ENCODE measurements at regions not wholly inside any gene's neighbourhood (a gene's known extent, or its start where the extent isn't known, plus 50 kb on each side); places are given as distances from the start of the nearest gene placed in this dataset.

DNA sequence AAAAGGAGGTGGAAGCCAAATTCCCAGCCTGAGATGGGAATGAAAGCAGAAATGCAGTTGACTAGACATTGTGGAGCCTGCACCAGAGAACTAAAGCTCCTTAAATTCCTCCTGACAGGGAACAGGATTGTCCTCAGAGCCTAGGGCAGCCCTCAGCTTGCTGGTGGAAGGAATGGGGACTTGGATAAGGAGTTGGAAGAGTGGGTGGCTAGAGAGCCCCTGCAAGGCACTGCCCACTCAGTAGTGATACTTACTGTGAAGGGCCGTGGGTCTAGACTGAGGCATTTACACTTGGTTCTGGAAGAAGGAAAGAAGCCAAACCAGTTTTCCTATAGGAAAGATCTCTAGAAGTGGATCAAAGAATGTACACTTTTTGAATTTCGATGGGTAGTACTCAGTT, 117.6 kb downstream of the PLCE1 start:
- Histone ChIP-seq H3K4me3 (ENCODE audit: insufficient read depth, low read length, poor library complexity, severe bottlenecking) (no peak overlapping the region), H3K79me2 (ENCODE audit: insufficient read depth, low read length) (no peaks in the 10 kb centered on the region), H3K27me3 (ENCODE audit: low read length) (no peaks in the 10 kb centered on the region), H3K27ac (ENCODE audit: low read depth, low read length) (no peak overlapping the region), H2AFZ (ENCODE audit: low read depth, low read length, severe bottlenecking) (no peak overlapping the region), H3K9me2 (replicated peaks; ENCODE audit: insufficient read depth, low read length) (no peaks in the 10 kb centered on the region), H3K9me3 (ENCODE audit: insufficient read depth, low read length) (no peaks in the 10 kb centered on the region), H3K4me2 (ENCODE audit: low read depth, low read length, poor library complexity, severe bottlenecking) (no peak overlapping the region), H4K20me1 (ENCODE audit: low read depth, low read length) (no peaks in the 10 kb centered on the region), H3F3A (ENCODE audit: insufficient read depth) (no peaks in the 10 kb centered on the region), H3K9ac (ENCODE audit: low read length) (no peak overlapping the region), H3K36me3 (ENCODE audit: low read length) (no peaks in the 10 kb centered on the region)
- TF ChIP-seq EZH2phosphoT487 (conservative IDR thresholded peaks at IDR 0.05; ENCODE audit: low read length), result no peak
- TF ChIP-seq, protein P1, sequence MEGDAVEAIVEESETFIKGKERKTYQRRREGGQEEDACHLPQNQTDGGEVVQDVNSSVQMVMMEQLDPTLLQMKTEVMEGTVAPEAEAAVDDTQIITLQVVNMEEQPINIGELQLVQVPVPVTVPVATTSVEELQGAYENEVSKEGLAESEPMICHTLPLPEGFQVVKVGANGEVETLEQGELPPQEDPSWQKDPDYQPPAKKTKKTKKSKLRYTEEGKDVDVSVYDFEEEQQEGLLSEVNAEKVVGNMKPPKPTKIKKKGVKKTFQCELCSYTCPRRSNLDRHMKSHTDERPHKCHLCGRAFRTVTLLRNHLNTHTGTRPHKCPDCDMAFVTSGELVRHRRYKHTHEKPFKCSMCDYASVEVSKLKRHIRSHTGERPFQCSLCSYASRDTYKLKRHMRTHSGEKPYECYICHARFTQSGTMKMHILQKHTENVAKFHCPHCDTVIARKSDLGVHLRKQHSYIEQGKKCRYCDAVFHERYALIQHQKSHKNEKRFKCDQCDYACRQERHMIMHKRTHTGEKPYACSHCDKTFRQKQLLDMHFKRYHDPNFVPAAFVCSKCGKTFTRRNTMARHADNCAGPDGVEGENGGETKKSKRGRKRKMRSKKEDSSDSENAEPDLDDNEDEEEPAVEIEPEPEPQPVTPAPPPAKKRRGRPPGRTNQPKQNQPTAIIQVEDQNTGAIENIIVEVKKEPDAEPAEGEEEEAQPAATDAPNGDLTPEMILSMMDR (IDR thresholded peaks at IDR 0.05; ENCODE audit: insufficient read depth, low read length, poor library complexity, severe bottlenecking), result no peak

DNA sequence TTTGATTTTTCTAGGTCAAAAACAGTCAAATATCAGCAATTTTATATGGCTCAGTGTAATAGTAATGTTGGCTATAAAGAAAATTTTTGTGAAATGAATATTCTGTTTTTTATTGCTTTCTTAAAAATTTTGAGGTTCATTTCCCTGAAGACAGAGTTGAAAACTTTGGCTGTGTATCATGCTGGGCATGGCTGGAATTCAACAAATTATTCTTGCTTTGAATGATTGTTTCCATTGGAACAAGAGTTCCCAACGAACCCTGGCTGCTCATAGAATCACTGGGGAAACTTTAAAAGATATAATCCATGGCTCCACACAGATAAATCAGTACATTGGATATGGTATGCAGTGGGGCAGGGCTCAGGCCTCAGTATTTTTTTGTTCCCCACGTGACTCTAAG, 118.6 kb downstream of the PLCE1 start:
- Histone ChIP-seq H3F3A (ENCODE audit: insufficient read depth) (no peaks in the 10 kb centered on the region), H2AFZ (ENCODE audit: low read depth, low read length, severe bottlenecking) (no peak overlapping the region), H3K27ac (ENCODE audit: low read depth, low read length) (no peak overlapping the region), H4K20me1 (ENCODE audit: low read depth, low read length) (no peaks in the 10 kb centered on the region), H3K4me2 (ENCODE audit: low read depth, low read length, poor library complexity, severe bottlenecking) (no peak overlapping the region), H3K79me2 (ENCODE audit: insufficient read depth, low read length) (no peaks in the 10 kb centered on the region), H3K4me3 (ENCODE audit: insufficient read depth, low read length, poor library complexity, severe bottlenecking) (no peak overlapping the region), H3K9ac (ENCODE audit: low read length) (no peak overlapping the region), H3K9me3 (ENCODE audit: insufficient read depth, low read length) (no peaks in the 10 kb centered on the region), H3K36me3 (ENCODE audit: low read length) (no peaks in the 10 kb centered on the region), H3K9me2 (replicated peaks; ENCODE audit: insufficient read depth, low read length) (no peaks in the 10 kb centered on the region), H3K27me3 (ENCODE audit: low read length) (no peaks in the 10 kb centered on the region)
- TF ChIP-seq, protein P1 (IDR thresholded peaks at IDR 0.05; ENCODE audit: insufficient read depth, low read length, poor library complexity, severe bottlenecking), result no peak
- no peak for TF ChIP-seq EZH2phosphoT487 (conservative IDR thresholded peaks at IDR 0.05; ENCODE audit: low read length)

DNA sequence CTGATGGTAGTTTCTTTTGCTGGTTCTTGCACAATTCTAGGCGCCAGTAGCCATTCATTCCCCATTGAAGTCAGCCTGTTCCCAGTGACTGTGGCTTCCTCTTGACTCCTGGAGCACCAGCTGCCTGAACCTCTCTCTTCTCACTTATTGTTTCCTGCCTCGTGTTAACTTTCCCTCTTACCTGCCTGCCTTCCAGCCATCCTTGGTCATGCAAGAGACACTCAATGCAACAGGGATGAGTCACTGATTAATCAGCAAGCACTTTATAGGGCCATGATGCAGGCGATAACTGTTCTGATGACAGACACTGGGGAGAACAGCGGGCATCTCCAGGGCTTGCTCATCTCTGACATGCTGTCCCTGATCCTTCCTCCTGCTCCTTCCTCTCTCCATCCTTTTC, 122.0 kb downstream of the PLCE1 start:
- H3K9me2 ChIP-seq (replicated peaks; ENCODE audit: insufficient read depth, low read length), result no peaks in the 10 kb centered on the region
- no peak for TF ChIP-seq EZH2phosphoT487 (conservative IDR thresholded peaks at IDR 0.05; ENCODE audit: low read length)
- H3K27ac ChIP-seq (ENCODE audit: low read depth, low read length), result no peak overlapping the region

DNA sequence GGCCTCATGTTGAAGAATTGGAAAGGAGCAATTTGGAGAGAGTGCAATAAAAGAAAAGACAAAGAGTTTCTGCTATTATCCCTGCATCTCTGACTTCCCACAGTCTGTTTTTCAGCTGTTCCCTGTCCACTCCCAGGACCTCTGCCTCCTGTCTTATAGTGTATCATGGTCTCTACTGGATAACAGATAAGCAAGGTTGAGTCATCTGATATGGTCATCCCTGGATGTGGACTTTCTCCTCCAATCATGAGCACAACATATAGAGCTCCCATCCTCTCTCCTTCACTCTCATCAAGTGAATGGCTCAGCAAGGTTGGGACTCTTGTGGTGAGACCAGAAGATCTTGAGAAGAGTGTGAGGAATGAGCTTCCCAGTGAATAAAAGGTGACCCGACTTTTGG, 123.1 kb downstream of the PLCE1 start:
- Histone ChIP-seq H3K9me3 (ENCODE audit: insufficient read depth, low read length) (no peaks in the 10 kb centered on the region), H3K27ac (ENCODE audit: low read depth, low read length) (no peak overlapping the region), H3K4me3 (ENCODE audit: insufficient read depth, low read length, poor library complexity, severe bottlenecking) (no peak overlapping the region), H2AFZ (ENCODE audit: low read depth, low read length, severe bottlenecking) (no peak overlapping the region), H3K27me3 (ENCODE audit: low read length) (no peaks in the 10 kb centered on the region), H4K20me1 (ENCODE audit: low read depth, low read length) (no peaks in the 10 kb centered on the region), H3K4me2 (ENCODE audit: low read depth, low read length, poor library complexity, severe bottlenecking) (no peak overlapping the region), H3F3A (ENCODE audit: insufficient read depth) (no peaks in the 10 kb centered on the region), H3K36me3 (ENCODE audit: low read length) (no peaks in the 10 kb centered on the region), H3K79me2 (ENCODE audit: insufficient read depth, low read length) (no peaks in the 10 kb centered on the region), H3K9me2 (replicated peaks; ENCODE audit: insufficient read depth, low read length) (no peaks in the 10 kb centered on the region), H3K9ac (ENCODE audit: low read length) (no peak overlapping the region)
- no peak for TF ChIP-seq EZH2phosphoT487 (conservative IDR thresholded peaks at IDR 0.05; ENCODE audit: low read length)
- TF ChIP-seq, protein P1 (IDR thresholded peaks at IDR 0.05; ENCODE audit: insufficient read depth, low read length, poor library complexity, severe bottlenecking), result no peak

More for the DNA sequence above, 122.0 kb downstream of the PLCE1 start:
- H2AFZ ChIP-seq (ENCODE audit: low read depth, low read length, severe bottlenecking), result no peak overlapping the region
- no peaks in the 10 kb centered on the region for H4K20me1 ChIP-seq (ENCODE audit: low read depth, low read length)
- no peaks in the 10 kb centered on the region for H3K27me3 ChIP-seq (ENCODE audit: low read length)
- no peak overlapping the region for H3K4me3 ChIP-seq (ENCODE audit: insufficient read depth, low read length, poor library complexity, severe bottlenecking)
- H3K36me3 ChIP-seq (ENCODE audit: low read length), result no peaks in the 10 kb centered on the region
- no peak overlapping the region for H3K4me2 ChIP-seq (ENCODE audit: low read depth, low read length, poor library complexity, severe bottlenecking)
- no peaks in the 10 kb centered on the region for H3F3A ChIP-seq (ENCODE audit: insufficient read depth)
- no peaks in the 10 kb centered on the region for H3K9me3 ChIP-seq (ENCODE audit: insufficient read depth, low read length)
- H3K79me2 ChIP-seq (ENCODE audit: insufficient read depth, low read length), result no peaks in the 10 kb centered on the region
- no peak overlapping the region for H3K9ac ChIP-seq (ENCODE audit: low read length)
